MG63 (cell line): ENCODE measurements at regions not wholly inside any gene's neighbourhood (a gene's known extent, or its start where the extent isn't known, plus 50 kb on each side); places are given as distances from the start of the nearest gene placed in this dataset.
A peak's percentile ranks its signal among the peaks of the same experiment; 100 is the strongest.

Experiments
- DNase-seq: peaks from one replicate; pipeline ENCODE4 v3.0.0-alpha.2; 2020
- H3K27me3 ChIP-seq: fragments of 250-450 bp; sonication (Bioruptor Pico); 2 replicates; pipeline ENCODE4 v1.5.1; 2020; ENCODE audit warnings: mild to moderate bottlenecking, moderate library complexity
- H3K36me3 ChIP-seq: fragments of 250-450 bp; sonication (Bioruptor Pico); 2 replicates; pipeline ENCODE4 v1.5.1; 2020; ENCODE audit warnings: mild to moderate bottlenecking, moderate library complexity
- H3K4me3 ChIP-seq: fragments of 250-450 bp; sonication (Bioruptor Pico); 2 replicates; pipeline ENCODE4 v1.5.1; 2020; ENCODE audit warnings: mild to moderate bottlenecking, moderate library complexity
- H3K9me3 ChIP-seq: fragments of 250-450 bp; sonication (Bioruptor Pico); 2 replicates; pipeline ENCODE4 v1.5.1; 2020; ENCODE audit warnings: mild to moderate bottlenecking, moderate library complexity

DNA sequence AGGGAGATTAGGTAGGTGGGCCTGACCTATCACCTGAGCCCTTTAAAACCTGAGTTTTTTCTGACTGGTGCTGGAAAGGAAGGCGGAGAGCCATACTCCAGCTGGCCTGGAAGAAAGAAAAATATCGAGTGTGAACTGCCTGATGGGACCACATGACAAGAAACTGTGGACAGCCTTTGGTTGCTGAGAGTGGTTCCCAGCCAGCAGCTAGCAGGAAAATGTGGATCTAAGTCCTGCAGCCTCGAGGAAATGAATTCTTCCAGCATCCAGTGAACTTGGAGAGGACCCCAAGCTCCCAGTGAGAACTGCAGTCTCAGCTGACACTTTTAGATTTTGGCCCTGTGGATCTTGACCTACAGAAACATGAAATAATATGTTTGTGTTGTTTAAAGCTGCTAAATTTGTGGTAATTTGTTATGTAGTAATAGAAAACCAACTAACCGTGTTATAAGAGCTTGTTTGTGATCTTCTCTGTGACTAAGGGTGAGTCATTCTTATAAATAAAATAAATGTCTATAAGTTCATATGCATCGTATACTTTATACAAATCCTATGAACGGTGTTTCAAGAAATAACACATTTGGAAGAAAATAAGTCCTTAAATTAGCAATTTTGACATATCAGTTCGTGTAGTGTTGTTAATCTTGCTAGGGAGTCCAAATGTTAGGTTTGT is 359.6 kb downstream of the BMP4 start:
- H3K27me3 ChIP-seq: no peaks in the 10 kb centered on the region
- no peak overlapping the region for H3K4me3 ChIP-seq

DNA sequence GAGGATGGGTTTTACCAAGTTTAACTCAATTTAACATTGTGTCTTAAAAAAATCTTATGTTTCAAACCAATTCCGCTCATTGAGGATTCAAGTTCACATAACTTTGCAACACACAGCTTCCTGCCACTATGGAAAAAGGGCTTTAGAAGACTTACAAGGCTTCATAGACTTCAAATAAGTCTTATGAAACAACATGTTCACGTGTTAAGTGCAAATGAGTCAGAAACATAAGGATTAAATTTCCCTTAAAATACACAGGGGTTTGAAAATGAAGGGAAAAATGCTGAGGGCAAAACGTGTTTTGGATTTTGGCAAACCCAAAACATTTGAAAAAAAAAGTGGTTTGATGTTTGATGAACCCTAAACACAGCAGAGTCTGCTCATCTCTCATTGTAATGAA is 364.8 kb downstream of the BMP4 start:
- Histone ChIP-seq H3K36me3 (no peaks in the 10 kb centered on the region), H3K4me3 (no peak overlapping the region), H3K9me3 (no peaks in the 10 kb centered on the region), H3K27me3 (no peaks in the 10 kb centered on the region)
- DNase-seq: no peak

More for the DNA sequence above, 359.6 kb downstream of the BMP4 start:
- peak; percentile 12 for DNase-seq
- Histone ChIP-seq H3K36me3 (no peaks in the 10 kb centered on the region), H3K9me3 (no peaks in the 10 kb centered on the region)

DNA sequence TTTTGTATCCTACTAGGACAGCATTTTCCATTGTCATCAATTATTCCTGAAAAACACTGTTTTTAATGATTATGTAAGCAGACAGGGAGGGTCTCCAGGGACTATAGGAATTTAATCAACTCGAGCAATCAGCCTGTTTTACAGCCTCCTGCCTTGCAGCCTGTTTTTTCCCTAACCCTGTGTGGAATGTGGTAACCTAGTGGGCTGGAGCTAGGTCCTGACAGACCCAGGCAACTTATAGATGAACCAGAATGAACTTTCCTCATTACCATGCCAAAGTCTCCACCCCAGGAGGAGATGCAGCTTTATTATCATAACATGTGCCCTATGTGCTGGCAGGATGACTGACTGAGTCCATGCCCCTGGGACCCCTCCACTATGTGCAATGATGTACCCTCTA is 375.1 kb downstream of the BMP4 start:
- DNase-seq: no peak
- Histone ChIP-seq H3K9me3 (no peaks in the 10 kb centered on the region), H3K27me3 (no peaks in the 10 kb centered on the region), H3K4me3 (no peak overlapping the region), H3K36me3 (no peaks in the 10 kb centered on the region)

DNA sequence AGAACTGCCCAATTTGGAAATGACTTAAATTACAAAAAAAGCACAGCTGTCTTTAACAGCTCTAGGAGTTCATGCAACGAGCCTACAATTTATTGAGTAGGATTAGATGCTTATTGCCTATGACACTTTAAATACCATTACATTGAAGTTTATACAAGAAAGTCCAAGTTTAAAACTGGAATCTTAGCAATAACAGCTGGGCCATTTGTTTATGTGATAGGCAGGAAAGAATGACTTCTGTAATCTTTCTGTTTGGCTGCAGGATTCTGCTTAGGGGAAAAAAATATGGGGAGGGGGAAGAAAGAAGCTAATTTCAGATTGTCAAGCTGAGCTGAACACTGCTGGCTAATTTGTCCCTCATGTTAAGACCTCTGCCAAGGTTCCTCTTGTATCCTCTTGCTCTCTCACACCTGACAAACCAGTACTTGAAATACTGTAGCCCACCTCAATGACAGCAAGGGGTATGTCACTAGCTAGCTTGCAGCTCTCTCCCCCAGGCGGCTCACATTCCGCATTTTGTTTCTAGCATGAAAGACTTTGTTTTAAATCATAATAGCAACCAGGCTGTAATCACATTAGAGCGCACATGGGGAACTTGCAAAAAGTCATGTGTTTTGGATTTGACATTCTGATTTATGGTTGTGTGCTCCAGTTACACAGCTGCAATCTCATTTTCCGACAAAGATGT is 384.8 kb downstream of the BMP4 start:
- Histone ChIP-seq H3K36me3 (no peaks in the 10 kb centered on the region), H3K27me3 (no peaks in the 10 kb centered on the region), H3K4me3 (no peak overlapping the region), H3K9me3 (no peaks in the 10 kb centered on the region)
- no peak for DNase-seq

DNA sequence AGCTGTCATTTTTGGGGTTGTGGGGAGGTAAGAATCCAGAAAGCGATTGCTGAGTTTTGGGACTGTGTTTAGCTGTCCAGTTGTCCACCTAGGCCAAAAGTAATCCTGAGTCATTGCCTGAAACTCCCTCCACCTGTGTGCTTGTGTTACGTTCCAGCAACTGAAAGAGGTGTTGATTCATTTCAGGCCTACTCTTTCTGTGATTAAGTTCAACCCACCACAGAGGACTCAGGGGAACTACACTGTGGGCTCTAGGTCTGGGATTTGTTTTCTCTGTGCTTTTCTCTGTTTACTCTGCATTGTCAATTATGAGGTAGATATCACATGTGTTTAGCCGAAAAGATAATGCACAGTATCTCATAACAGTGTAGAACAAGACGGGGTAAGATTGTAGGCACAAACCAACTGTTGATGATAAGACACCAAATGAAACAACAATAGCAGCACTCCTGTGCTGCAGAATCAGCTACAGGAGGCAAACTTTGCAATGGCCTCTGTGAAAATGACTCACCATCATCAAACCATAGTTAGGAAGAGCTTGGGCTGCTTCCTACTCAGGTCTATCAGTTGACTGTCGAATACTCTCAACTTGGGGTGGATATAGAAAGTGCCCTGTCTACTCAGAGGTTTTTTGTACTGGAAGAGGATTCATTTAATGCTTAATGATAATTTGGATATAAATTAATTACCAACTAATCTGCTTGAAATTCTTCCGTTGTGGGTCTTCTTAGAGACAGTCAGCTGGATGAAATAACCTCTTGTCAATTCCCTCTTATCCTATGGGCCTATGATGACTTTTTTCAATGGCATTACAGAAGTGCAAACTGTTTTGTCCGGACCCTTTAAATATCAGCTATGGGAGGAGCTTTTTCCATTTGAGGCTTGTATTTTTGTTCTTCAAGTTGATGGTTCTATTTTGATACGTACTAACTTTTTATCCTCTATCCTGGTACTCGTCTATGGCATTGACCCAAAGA is 385.9 kb downstream of the BMP4 start:
- no peak for DNase-seq
- H3K36me3 ChIP-seq: no peaks in the 10 kb centered on the region
- no peaks in the 10 kb centered on the region for H3K27me3 ChIP-seq
- no peaks in the 10 kb centered on the region for H3K9me3 ChIP-seq
- no peak overlapping the region for H3K4me3 ChIP-seq

DNA sequence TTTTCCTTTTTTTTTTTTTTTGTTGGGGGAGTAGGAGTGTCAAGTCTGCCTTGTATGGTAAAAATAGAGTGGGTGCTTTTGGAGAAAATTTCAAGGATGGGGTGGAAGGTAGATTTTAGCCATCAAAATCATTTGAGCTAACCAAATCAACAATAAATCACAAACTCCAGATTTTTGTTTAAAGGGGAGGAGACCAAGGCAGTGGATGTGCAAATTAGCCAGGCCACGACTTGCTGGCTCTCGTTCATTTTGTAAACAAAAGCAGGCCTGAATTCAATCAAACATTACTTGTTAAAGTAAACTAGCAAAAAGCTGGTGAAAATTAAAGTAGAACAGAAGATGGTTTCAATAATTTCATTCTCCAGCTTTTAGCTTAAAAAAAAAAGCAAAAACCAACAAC is 387.2 kb downstream of the BMP4 start:
- H3K36me3 ChIP-seq: no peaks in the 10 kb centered on the region
- H3K9me3 ChIP-seq: no peaks in the 10 kb centered on the region
- no peaks in the 10 kb centered on the region for H3K27me3 ChIP-seq
- no peak overlapping the region for H3K4me3 ChIP-seq
- no peak for DNase-seq

DNA sequence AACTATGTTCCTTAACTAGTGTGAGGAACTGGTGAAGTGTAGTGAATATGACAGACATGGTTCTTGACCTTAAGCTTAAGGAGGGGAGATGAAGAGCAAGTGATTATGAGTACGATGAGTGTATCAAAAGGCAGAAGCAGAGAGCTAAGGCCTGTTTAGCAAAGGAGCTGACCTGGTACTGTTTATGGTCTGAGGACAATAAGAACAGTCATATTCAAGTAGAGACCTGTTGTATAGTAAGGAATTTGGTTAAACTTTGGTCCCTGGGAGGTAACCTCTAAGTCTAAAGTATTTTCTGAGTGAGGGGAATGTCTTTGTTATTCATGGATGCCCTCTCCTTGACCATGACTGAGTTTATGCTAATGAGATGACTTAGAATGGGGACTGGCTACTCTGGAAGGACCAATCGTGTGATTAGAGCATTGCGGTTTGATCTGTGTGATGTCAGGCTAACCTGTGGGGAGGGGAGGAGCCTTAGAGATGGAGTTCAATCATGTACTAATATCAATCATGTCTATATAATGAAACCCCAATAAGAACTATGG is 389.3 kb downstream of the BMP4 start:
- Histone ChIP-seq H3K36me3 (no peaks in the 10 kb centered on the region), H3K27me3 (no peaks in the 10 kb centered on the region), H3K9me3 (no peaks in the 10 kb centered on the region; the same call in 1 of the 2 replicates), H3K4me3 (no peak overlapping the region)
- DNase-seq: no peak

DNA sequence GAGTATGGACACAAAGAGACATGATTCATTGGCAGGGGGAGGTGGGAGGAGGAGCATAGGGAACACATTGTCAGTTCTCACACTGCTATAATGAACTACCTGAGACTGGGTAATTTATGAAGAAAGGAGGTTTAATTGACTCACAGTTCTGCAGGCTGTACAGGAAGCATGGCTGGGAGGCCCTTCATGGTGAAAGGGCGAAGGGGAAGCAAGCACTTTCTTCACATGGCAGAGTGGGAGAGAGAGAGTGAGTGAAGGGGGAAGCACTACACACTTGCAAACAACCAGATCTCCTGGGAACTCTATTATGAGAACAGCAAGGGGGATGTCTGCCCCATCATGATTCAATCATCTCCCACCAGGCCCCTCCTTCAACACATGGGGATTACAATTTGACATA is 391.8 kb downstream of the BMP4 start:
- Histone ChIP-seq H3K36me3 (no peaks in the 10 kb centered on the region), H3K27me3 (no peaks in the 10 kb centered on the region), H3K4me3 (no peak overlapping the region), H3K9me3 (no peaks in the 10 kb centered on the region; the same call in 1 of the 2 replicates)
- no peak for DNase-seq

DNA sequence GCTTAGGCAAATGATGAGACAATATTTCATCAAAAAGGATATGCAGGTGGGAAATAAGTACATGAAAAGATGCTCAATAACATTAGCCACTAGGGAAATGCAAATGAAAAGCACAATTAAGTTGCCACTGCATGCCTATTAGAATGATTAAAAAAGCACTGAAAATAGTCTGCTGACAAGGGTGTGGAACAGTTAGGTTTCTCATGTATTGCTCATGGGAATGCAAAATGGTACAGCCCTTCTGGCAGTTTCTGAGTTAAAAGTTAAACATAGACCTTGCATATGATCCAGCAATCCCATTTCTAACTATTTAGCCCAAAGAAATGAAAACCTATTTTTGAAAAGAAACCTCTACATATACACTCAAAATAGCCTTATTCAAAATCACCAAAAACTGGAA is 393.0 kb downstream of the BMP4 start:
- H3K4me3 ChIP-seq: no peak overlapping the region
- H3K36me3 ChIP-seq: no peaks in the 10 kb centered on the region
- H3K9me3 ChIP-seq: no peaks in the 10 kb centered on the region; the same call in 1 of the 2 replicates
- no peak for DNase-seq
- H3K27me3 ChIP-seq: no peaks in the 10 kb centered on the region

DNA sequence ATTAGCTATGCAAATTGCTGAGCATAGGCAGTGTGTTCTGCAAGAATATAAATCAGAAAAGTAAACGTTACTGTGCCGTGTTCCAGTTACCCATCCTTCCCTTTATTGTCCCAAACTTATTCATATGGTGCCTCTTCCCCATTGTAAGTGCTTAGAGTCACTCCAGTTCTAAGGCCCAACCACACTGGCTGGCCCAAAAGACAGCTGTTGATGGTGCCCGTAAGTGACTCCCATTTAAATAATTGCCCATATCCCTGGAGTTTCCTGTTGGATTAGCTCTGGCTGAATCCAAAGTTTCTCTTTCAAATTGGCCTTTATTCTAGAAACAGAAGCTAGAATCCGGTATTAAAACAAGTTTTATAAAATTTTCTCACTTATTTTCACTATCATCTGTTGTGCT is 400.1 kb upstream of the DDHD1 start:
- H3K27me3 ChIP-seq: no peaks in the 10 kb centered on the region
- H3K4me3 ChIP-seq: no peak overlapping the region
- DNase-seq: no peak
- no peaks in the 10 kb centered on the region for H3K9me3 ChIP-seq
- H3K36me3 ChIP-seq: no peaks in the 10 kb centered on the region

DNA sequence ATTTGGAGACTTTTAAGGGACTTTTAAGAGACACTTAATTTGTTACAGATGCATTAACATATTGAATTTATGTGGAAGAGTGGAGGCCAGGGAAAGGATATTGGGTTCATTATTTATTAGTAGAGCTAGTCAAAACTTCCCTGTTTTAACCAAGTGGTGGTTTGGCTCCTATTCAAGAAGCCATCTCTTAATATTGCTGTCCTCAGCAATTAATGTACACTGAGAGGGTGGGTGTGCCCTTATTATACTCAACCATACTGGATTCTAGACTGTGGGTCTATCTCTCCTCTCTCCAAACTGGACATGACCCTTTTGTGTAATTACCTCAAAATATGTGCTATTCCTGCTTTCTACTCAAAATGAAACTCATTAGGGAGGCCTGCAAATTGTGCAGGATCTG is 398.7 kb upstream of the DDHD1 start:
- Histone ChIP-seq H3K27me3 (no peaks in the 10 kb centered on the region), H3K4me3 (no peak overlapping the region), H3K9me3 (no peaks in the 10 kb centered on the region), H3K36me3 (no peaks in the 10 kb centered on the region)
- DNase-seq: no peak

DNA sequence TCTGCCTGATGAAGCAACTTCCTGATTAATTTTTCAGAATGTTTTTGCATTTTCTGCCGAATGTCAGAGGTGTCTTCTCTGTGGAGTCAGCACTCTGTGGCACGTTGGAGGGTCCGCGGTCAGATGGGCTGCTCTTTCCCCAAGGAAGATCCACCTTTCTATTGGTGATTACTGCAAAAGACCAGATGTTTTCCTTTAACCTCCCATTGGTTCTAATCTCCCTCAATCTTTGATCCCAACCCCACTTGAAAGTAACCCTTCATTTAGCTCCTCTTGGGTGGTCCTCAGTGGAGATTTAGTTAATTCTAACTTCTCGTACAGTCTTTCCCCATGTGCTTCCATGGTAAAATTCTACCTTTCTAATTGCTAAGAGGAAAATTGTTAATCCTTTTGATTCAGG is 397.7 kb upstream of the DDHD1 start:
- no peak for DNase-seq

DNA sequence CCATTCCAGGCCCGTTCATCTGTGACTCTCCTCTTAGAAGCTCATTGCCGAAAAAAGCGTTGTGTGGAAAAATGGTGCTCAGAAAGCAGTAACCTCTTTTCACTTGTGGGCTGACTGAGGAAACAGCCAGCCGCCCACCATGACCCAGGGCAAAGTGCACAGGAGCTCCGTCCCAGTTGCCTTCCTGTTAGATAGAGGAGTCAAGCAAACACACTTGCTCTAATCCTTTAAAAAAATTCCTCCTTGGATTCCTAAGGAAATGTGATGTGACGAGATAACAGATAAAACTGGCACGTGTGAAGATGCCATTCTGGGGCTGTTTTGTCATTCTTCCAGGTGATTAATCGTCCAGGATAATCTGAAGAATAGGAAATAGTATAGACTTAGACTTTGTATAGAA is 396.8 kb upstream of the DDHD1 start:
- Histone ChIP-seq H3K9me3 (no peaks in the 10 kb centered on the region), H3K36me3 (no peaks in the 10 kb centered on the region), H3K4me3 (no peak overlapping the region), H3K27me3 (no peaks in the 10 kb centered on the region)
- DNase-seq: no peak

More for the DNA sequence above, 397.7 kb upstream of the DDHD1 start:
- Histone ChIP-seq H3K4me3 (no peak overlapping the region), H3K27me3 (no peaks in the 10 kb centered on the region), H3K36me3 (no peaks in the 10 kb centered on the region), H3K9me3 (no peaks in the 10 kb centered on the region)

DNA sequence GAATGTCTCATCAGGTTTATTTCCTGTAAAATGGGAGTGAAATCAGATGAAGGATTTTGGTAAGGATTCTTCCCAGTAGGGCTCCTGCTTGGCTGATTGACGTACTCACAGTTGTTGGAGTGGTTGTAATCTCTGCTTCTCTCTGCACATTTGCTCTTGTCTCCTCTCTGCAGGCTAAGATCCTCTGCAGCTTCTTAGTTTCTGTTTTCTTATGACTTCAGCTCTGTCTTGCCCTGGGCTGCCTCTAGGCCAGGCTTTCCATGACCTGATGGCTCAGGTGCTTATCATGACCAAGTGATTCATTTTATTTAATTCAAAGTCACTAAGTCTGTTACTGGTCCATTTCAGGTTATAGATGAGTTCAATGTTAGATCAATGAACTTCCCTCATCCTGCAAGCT is 394.5 kb upstream of the DDHD1 start:
- no peak for DNase-seq
- no peak overlapping the region for H3K4me3 ChIP-seq
- no peaks in the 10 kb centered on the region for H3K36me3 ChIP-seq
- H3K9me3 ChIP-seq: no peaks in the 10 kb centered on the region
- no peaks in the 10 kb centered on the region for H3K27me3 ChIP-seq

DNA sequence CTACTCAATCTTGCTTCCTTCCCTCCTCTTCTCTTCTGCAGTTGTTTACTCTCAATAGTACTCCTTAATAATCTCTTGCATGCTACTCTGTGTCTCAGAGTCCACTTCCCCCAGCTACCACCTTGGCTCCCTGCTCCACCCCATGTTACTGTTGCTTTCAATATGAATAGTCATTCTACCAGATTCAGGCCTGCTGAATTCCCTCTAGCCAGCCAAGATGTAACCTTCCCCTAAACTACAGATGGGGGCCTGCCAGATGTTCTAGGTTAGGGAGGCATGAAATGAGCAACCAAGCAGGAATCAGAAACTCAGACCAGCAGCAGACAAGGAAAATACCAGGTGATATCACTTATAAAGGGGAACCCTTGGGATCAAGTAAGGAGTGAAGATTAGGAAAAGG is 392.1 kb upstream of the DDHD1 start:
- Histone ChIP-seq H3K9me3 (no peaks in the 10 kb centered on the region), H3K27me3 (no peaks in the 10 kb centered on the region), H3K36me3 (no peaks in the 10 kb centered on the region), H3K4me3 (no peak overlapping the region)
- DNase-seq: no peak

DNA sequence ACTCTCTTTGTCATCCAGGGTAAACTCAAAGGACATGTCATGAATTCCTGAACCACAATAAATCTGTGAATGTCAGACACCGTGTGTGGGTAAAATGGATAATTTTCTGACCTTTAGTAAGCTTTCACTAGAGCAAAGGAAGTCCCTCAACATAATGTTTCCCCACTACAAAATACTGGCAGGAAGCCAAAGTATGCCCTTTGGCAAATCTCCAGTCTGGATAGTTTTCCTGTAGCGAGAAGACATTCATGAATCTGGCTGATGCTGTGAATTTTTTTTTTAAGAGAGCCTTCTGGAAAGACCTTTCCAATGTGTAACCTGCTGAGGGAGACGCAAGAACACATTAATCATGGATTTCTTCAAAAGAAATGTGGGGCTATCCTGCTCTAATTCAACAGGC is 389.6 kb upstream of the DDHD1 start:
- no peak overlapping the region for H3K4me3 ChIP-seq
- DNase-seq: no peak
- H3K27me3 ChIP-seq: no peaks in the 10 kb centered on the region

DNA sequence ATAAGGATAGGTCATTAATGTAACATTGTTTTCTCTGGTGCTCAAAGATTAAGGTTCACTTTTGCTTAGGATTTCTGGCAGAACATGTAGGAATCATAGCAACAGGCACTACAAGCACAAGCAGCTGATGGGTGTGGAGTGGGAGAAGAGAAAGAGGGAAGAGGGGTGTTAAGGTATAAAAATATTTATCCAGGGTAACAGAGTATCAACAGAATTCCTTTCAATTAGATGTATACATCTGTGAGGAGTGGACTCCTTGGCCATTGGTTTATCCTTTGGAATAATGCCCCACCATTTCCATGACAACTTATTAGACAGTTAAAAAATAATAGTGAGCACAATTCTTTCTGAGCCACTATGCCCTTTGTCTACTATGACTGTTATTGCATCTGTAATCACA is 388.3 kb upstream of the DDHD1 start:
- Histone ChIP-seq H3K4me3 (no peak overlapping the region), H3K27me3 (no peaks in the 10 kb centered on the region), H3K9me3 (no peaks in the 10 kb centered on the region), H3K36me3 (no peaks in the 10 kb centered on the region)
- no peak for DNase-seq

More for the DNA sequence above, 389.6 kb upstream of the DDHD1 start:
- H3K9me3 ChIP-seq: no peaks in the 10 kb centered on the region
- H3K36me3 ChIP-seq: no peaks in the 10 kb centered on the region
